Prostate gland (tissue), 2 donors: ENCODE measurements at regions not wholly inside any gene's neighbourhood (a gene's known extent, or its start where the extent isn't known, plus 50 kb on each side); places are given as distances from the start of the nearest gene placed in this dataset.

Source experiments
- DNase-seq: peaks from one replicate; pipeline ENCODE4 v3.0.0-alpha.2; 2019; ENCODE audit warnings: low spot score
- H3K27ac ChIP-seq, 2 donors: fragments of 200-600 bp; sonication (generic); 2 replicates each; pipeline ENCODE4 v1.5.1; 2017 to 2019
- H3K27me3 ChIP-seq: fragments of 200-600 bp; sonication (generic); replicated peaks from 2 replicates; pipeline ENCODE4 v1.5.1; 2019; ENCODE audit not compliant: insufficient read depth
- H3K36me3 ChIP-seq, 2 donors: fragments of 200-600 bp; sonication (generic); 1 replicate in 1 of 2; 2 replicates in 1 of 2; pipeline versions ENCODE4 v1.5.1 to v1.8.1; 2017 to 2019
- H3K4me1 ChIP-seq: fragments of 200-600 bp; sonication (generic); replicated peaks from 2 replicates; pipeline ENCODE4 v1.5.1; 2019
- H3K4me3 ChIP-seq, 2 donors: fragments of 200-600 bp; sonication (generic); 2 replicates each; pipeline ENCODE4 v1.5.1; 2017 to 2019
- H3K9me3 ChIP-seq: fragments of 200-600 bp; sonication (generic); 2 replicates; pipeline ENCODE4 v1.5.1; 2017
- POLR2A ChIP-seq: fragments of 450-650 bp; IDR thresholded peaks from one replicate; pipeline ENCODE4 v1.6.1; 2016; ENCODE audit warnings: antibody characterized with exemption, mild to moderate bottlenecking
- POLR2AphosphoS5 ChIP-seq: sonication (generic); formaldehyde crosslinking; IDR thresholded peaks from one replicate; pipeline ENCODE4 v1.6.1; 2017; ENCODE audit warnings: antibody characterized with exemption
- WGBS: methylation state at CpG from one replicate; pipeline ENCODE4 v1.1.5; 2018; 5-methylcytosine and 5-hydroxymethylcytosine counted together
- intact Hi-C: fragments of 100-400 bp; cut with DNase I; formaldehyde crosslinking; loops from one replicate; pipeline ENCODE4 v1.14.2; 2022
- TF ChIP-seq, protein P1 (sequence below), 4 experiments: fragments of 200-600 bp in 2 of 4; fragments of 450-650 bp in 2 of 4; sonication (generic) in 2 of 4; IDR thresholded peaks; 1 replicate in 3 of 4; 2 replicates in 1 of 4; pipeline ENCODE4 v1.5.1; 2016 to 2019; ENCODE audit warnings: antibody characterized with exemption in 4 of 4, mild to moderate bottlenecking in 2 of 4, moderate library complexity in 2 of 4

DNA sequence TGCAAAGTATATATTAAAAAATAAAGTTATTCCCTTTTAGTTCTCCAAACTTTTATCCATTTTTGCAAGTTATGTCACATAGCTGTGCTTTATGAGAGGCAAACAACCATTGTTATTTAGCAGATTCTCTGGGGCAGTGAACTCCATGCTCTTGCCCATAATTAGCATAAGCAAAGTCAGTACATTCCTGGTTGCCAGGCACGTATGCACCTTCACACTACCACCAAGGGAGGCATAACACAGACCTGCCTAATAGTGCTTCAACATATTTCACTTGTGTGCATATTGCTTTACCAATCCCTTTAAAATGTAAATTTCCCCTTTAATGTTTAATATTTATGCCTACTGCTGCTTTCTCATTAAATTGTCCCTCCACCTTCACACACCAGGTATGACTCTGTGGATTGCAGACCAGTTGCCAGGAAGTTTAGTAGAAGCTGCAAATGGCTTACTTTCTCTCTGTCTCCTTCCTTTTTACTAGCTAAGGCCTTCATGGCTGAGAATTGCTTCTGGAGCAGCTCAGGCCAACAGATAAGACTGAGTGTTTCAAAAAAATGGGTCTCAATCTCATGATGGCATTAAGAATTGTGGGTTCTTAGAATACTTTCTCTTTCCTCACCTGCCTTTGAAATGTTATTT lies 388.2 kb downstream of the PRR16 start:
- H3K4me3 ChIP-seq: no peak overlapping the region
- intact Hi-C loops: no loop called here
- H3K4me1 ChIP-seq: no peaks in the 10 kb centered on the region
- no peaks in the 10 kb centered on the region for H3K36me3 ChIP-seq
- TF ChIP-seq, protein P1, sequence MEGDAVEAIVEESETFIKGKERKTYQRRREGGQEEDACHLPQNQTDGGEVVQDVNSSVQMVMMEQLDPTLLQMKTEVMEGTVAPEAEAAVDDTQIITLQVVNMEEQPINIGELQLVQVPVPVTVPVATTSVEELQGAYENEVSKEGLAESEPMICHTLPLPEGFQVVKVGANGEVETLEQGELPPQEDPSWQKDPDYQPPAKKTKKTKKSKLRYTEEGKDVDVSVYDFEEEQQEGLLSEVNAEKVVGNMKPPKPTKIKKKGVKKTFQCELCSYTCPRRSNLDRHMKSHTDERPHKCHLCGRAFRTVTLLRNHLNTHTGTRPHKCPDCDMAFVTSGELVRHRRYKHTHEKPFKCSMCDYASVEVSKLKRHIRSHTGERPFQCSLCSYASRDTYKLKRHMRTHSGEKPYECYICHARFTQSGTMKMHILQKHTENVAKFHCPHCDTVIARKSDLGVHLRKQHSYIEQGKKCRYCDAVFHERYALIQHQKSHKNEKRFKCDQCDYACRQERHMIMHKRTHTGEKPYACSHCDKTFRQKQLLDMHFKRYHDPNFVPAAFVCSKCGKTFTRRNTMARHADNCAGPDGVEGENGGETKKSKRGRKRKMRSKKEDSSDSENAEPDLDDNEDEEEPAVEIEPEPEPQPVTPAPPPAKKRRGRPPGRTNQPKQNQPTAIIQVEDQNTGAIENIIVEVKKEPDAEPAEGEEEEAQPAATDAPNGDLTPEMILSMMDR (IDR thresholded peaks at IDR 0.05): no peak
- no peak for TF ChIP-seq POLR2AphosphoS5
- TF ChIP-seq POLR2A: no peak
- no peak for DNase-seq
- WGBS: 55% methylated on average over 1 of the region's 1 CpG
- H3K27ac ChIP-seq: no peak overlapping the region
- no peaks in the 10 kb centered on the region for H3K27me3 ChIP-seq
- H3K9me3 ChIP-seq: no peaks in the 10 kb centered on the region

DNA sequence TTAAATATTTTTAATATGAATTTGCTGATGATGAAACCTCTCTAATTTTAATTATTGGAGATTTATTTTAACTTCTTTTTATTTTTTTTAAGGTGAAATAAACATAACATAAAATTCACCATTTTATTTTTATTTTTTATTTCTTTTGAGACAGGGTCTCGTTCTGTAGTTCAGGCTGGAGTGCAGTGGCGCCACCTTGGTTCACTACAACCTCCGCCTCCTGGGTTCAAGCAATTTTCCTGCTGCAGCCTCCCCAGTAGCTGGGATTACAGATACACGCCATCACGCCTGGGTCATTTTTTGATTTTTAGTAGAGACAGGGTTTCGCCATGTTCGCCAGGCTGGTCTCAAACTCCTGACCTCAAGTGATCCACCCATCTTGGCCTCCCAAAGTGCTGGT lies 402.9 kb downstream of the PRR16 start:
- no peak for TF ChIP-seq POLR2A
- TF ChIP-seq, protein P1 (IDR thresholded peaks at IDR 0.05): no peak
- TF ChIP-seq POLR2AphosphoS5: no peak
- 93% methylated on average over 7 of the region's 7 CpGs for WGBS
- Histone ChIP-seq H3K4me3 (no peak overlapping the region), H3K36me3 (no peaks in the 10 kb centered on the region), H3K9me3 (no peaks in the 10 kb centered on the region), H3K27me3 (no peaks in the 10 kb centered on the region), H3K4me1 (no peaks in the 10 kb centered on the region), H3K27ac (no peak overlapping the region)
- intact Hi-C loops: no loop called here
- DNase-seq: no peak

DNA sequence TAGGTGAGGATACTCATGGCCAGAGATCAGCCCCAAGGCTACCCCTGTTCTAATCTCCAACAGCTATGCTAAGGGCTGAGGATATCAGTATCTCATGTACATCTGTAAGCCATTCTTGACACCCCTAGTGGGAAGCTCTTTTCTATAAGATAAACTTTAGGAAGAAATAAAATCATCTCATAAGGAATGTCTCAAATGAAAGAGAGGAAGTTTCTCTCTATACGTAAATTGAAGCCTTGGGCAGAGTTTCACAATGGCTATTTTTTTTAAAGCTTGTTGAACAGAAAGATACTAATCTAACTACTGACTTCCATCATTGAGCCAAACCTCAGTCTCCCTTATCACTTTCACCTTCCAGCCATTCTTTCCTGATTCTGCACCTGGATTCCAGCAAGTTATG lies 405.7 kb downstream of the PRR16 start:
- Histone ChIP-seq H3K36me3 (no peaks in the 10 kb centered on the region), H3K4me1 (no peaks in the 10 kb centered on the region), H3K9me3 (no peaks in the 10 kb centered on the region), H3K27ac (no peak overlapping the region), H3K4me3 (no peak overlapping the region), H3K27me3 (no peaks in the 10 kb centered on the region)
- WGBS: 52% methylated on average over 1 of the region's 1 CpG
- TF ChIP-seq, protein P1 (IDR thresholded peaks at IDR 0.05): no peak
- intact Hi-C loops: no loop called here
- no peak for DNase-seq

GRCh38 chr5:120872297-120872696 lies 408.2 kb downstream of the PRR16 start:
- intact Hi-C loops: no loop called here
- 80% methylated on average over 2 of the region's 2 CpGs for WGBS
- H3K27me3 ChIP-seq: no peaks in the 10 kb centered on the region
- no peak for TF ChIP-seq POLR2AphosphoS5
- no peak for TF ChIP-seq POLR2A
- TF ChIP-seq, protein P1 (IDR thresholded peaks at IDR 0.05): no peak
- no peak overlapping the region for H3K4me3 ChIP-seq
- H3K4me1 ChIP-seq: no peaks in the 10 kb centered on the region
- H3K36me3 ChIP-seq: no peaks in the 10 kb centered on the region
- H3K9me3 ChIP-seq: no peaks in the 10 kb centered on the region
- DNase-seq: no peak
- H3K27ac ChIP-seq: no peak overlapping the region

DNA sequence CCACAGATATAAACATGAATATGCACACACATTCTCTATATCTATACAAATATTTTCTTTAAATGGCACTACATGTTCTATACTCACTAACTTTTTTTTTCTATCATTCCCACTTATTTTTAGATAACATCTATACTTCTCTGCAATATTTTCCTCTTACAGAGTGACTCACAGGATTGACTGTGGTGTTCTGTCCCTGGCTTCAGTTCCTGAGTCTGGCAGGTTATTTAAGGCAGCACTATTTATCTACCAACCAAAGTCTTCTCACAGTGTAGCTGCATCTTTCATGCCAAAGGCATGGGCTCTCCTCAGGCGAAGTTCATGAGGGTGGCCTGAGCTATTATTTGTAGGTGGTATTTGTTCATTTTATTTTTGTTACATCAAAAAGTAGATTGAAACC lies 409.0 kb downstream of the PRR16 start:
- H3K4me3 ChIP-seq: no peak overlapping the region
- intact Hi-C loops: no loop called here
- H3K4me1 ChIP-seq: no peaks in the 10 kb centered on the region
- TF ChIP-seq POLR2A (no peak), POLR2AphosphoS5 (no peak)
- TF ChIP-seq, protein P1 (IDR thresholded peaks at IDR 0.05): no peak
- no peaks in the 10 kb centered on the region for H3K9me3 ChIP-seq
- H3K36me3 ChIP-seq: no peaks in the 10 kb centered on the region
- 73% methylated on average over 1 of the region's 1 CpG for WGBS
- no peak overlapping the region for H3K27ac ChIP-seq
- no peak for DNase-seq
- no peaks in the 10 kb centered on the region for H3K27me3 ChIP-seq
